Activated CD4-positive, alpha-beta T cell treated with anti-CD3 and anti-CD28 coated beads for 36 hours (primary cell): ENCODE measurements at regions not wholly inside any gene's neighbourhood (a gene's known extent, or its start where the extent isn't known, plus 50 kb on each side); places are given as distances from the start of the nearest gene placed in this dataset.

Experiments
- ATAC-seq: fragments of 200-7000 bp; cut with Tn5 transposase; one replicate; pipeline ENCODE4 v1.10.0; 2021; ENCODE audit warnings: mild to moderate bottlenecking, moderate library complexity
- CTCF ChIA-PET: fragments of 350-600 bp; sonication (Branson Sonifier 250); formaldehyde crosslinking; loops from one replicate; lab custom pipeline; 2021; ENCODE audit warnings: antibody characterized with exemption; lab: Charles Lee
- POLR2A ChIA-PET: fragments of 350-600 bp; sonication (Branson Sonifier 250); formaldehyde crosslinking; loops from one replicate; lab custom pipeline; 2021; ENCODE audit warnings: antibody characterized with exemption, inconsistent platforms; lab: Charles Lee
- DNase-seq: peaks from one replicate; pipeline ENCODE4 v3.0.0-alpha.2; 2020
- H3K27ac Mint-ChIP-seq: one replicate; pipeline ENCODE4 v1.8.0; 2021; ENCODE audit warnings: mixed read lengths
- H3K27me3 Mint-ChIP-seq: one replicate; pipeline ENCODE4 v1.8.0; 2021; ENCODE audit warnings: mixed read lengths
- H3K36me3 Mint-ChIP-seq: one replicate; pipeline ENCODE4 v1.8.0; 2021; ENCODE audit warnings: low read depth, mixed read lengths
- H3K4me1 Mint-ChIP-seq: one replicate; pipeline ENCODE4 v1.8.0; 2021; ENCODE audit warnings: mixed read lengths
- H3K4me3 Mint-ChIP-seq: one replicate; pipeline ENCODE4 v1.8.0; 2021; ENCODE audit warnings: mild to moderate bottlenecking, moderate library complexity, mixed read lengths
- H3K9me3 Mint-ChIP-seq: one replicate; pipeline ENCODE4 v1.8.0; 2021; ENCODE audit warnings: low read depth, mixed read lengths
- intact Hi-C, 2 experiments: fragments of 100-400 bp; cut with DNase I in 1 of 2; cut with micrococcal nuclease in 1 of 2; formaldehyde crosslinking; loops; one replicate each; pipeline versions ENCODE4 v1.14.2 to v1.15.1; 2022 to 2024; cut with DNase I, micrococcal nuclease

- ChIA-PET POLR2A (no interaction called here), CTCF (interaction anchor here (1.0 kb wide), 1 partner anchor 34 kb away, joined by 3 read pairs; no protein-coding TSS in a partner anchor)
- DNase-seq (no peak), ATAC-seq (no peak)
- Mint-ChIP-seq H3K4me3 (no peak overlapping the region), H3K4me1 (no peaks in the 10 kb centered on the region), H3K36me3 (no peaks in the 10 kb centered on the region), H3K27me3 (no peaks in the 10 kb centered on the region), H3K9me3 (no peaks in the 10 kb centered on the region), H3K27ac (no peak overlapping the region)
- intact Hi-C loops: no loop called here
These were observed 116.7 kb upstream of the C10orf90 start for GRCh38 chr10:126787201-126787600.

- no peak overlapping the region for H3K4me3 Mint-ChIP-seq
- H3K36me3 Mint-ChIP-seq: no peaks in the 10 kb centered on the region
- ATAC-seq (no peak), DNase-seq (no peak)
- no peaks in the 10 kb centered on the region for H3K27me3 Mint-ChIP-seq
- ChIA-PET POLR2A (interaction anchor here (0.6 kb wide), 1 partner anchor 302 kb away, joined by 4 read pairs; no protein-coding TSS in a partner anchor), CTCF (no interaction called here)
- peaks cover 8% of the 10 kb centered on the region for H3K9me3 Mint-ChIP-seq
- H3K27ac Mint-ChIP-seq: no peak overlapping the region
- intact Hi-C loops: no loop called here
- no peaks in the 10 kb centered on the region for H3K4me1 Mint-ChIP-seq
These were observed 109.9 kb upstream of the DOCK1 start for GRCh38 chr10:126795318-126795717.

- Mint-ChIP-seq H3K4me1 (no peaks in the 10 kb centered on the region), H3K27me3 (no peaks in the 10 kb centered on the region), H3K27ac (no peak overlapping the region), H3K36me3 (no peaks in the 10 kb centered on the region), H3K9me3 (peaks cover 3% of the 10 kb centered on the region), H3K4me3 (no peak overlapping the region)
- CTCF ChIA-PET: interaction anchor here (0.7 kb wide), 1 partner anchor 24 kb away, joined by 3 read pairs; no protein-coding TSS in a partner anchor
- POLR2A ChIA-PET: no interaction called here
- no peak for ATAC-seq
- intact Hi-C loops: no loop called here
- DNase-seq: no peak
These were observed 106.6 kb upstream of the DOCK1 start for GRCh38 chr10:126798649-126799048.

- POLR2A ChIA-PET: no interaction called here
- peaks cover 2% of the 10 kb centered on the region for H3K27me3 Mint-ChIP-seq
- ATAC-seq (no peak), DNase-seq (no peak)
- no peaks in the 10 kb centered on the region for H3K36me3 Mint-ChIP-seq
- H3K9me3 Mint-ChIP-seq: no peaks in the 10 kb centered on the region
- intact Hi-C loops: no loop called here
- H3K27ac Mint-ChIP-seq: no peak overlapping the region
- no peaks in the 10 kb centered on the region for H3K4me1 Mint-ChIP-seq
- H3K4me3 Mint-ChIP-seq: no peak overlapping the region
- CTCF ChIA-PET: no interaction called here
These were observed 101.8 kb upstream of the DOCK1 start for GRCh38 chr10:126803394-126803793.

GRCh38 chr10:126804396-126804795 is 100.8 kb upstream of the DOCK1 start:
- Mint-ChIP-seq H3K9me3 (no peaks in the 10 kb centered on the region), H3K27me3 (peaks cover 2% of the 10 kb centered on the region), H3K4me1 (no peaks in the 10 kb centered on the region), H3K4me3 (no peak overlapping the region), H3K36me3 (no peaks in the 10 kb centered on the region), H3K27ac (no peak overlapping the region)
- POLR2A ChIA-PET: no interaction called here
- CTCF ChIA-PET: no interaction called here
- intact Hi-C loops: no loop called here
- DNase-seq (no peak), ATAC-seq (no peak)

GRCh38 chr10:126806498-126806897 is 98.7 kb upstream of the DOCK1 start:
- intact Hi-C loops: no loop called here

GRCh38 chr10:126806991-126807702 is 98.1 kb upstream of the DOCK1 start:
- DNase-seq: no peak
- ChIA-PET CTCF (no interaction called here), POLR2A (no interaction called here)
- H3K27ac Mint-ChIP-seq: no peak overlapping the region
- H3K4me1 Mint-ChIP-seq: no peaks in the 10 kb centered on the region
- H3K27me3 Mint-ChIP-seq: peaks cover 2% of the 10 kb centered on the region
- H3K36me3 Mint-ChIP-seq: no peaks in the 10 kb centered on the region
- peaks cover 12% of the 10 kb centered on the region for H3K9me3 Mint-ChIP-seq
- H3K4me3 Mint-ChIP-seq: no peak overlapping the region
- ATAC-seq: no peak
- intact Hi-C loops: no loop called here

More at GRCh38 chr10:126806498-126806897, 98.7 kb upstream of the DOCK1 start:
- Mint-ChIP-seq H3K9me3 (peaks cover 11% of the 10 kb centered on the region), H3K27ac (no peak overlapping the region), H3K36me3 (no peaks in the 10 kb centered on the region), H3K4me1 (no peaks in the 10 kb centered on the region), H3K4me3 (no peak overlapping the region), H3K27me3 (peaks cover 2% of the 10 kb centered on the region)
- ChIA-PET POLR2A (no interaction called here), CTCF (no interaction called here)
- DNase-seq (no peak), ATAC-seq (no peak)

- ATAC-seq: no peak
- intact Hi-C loops: no loop called here
- H3K4me3 Mint-ChIP-seq: no peak overlapping the region
These were observed 97.1 kb upstream of the DOCK1 start for GRCh38 chr10:126808103-126808502.

GRCh38 chr10:126813432-126813831 is 91.8 kb upstream of the DOCK1 start:
- ChIA-PET CTCF (interaction anchor here (0.6 kb wide), 2 partner anchors 64 to 1550 kb away, joined by 3 read pairs; no protein-coding TSS in a partner anchor), POLR2A (no interaction called here)
- Mint-ChIP-seq H3K4me3 (no peak overlapping the region), H3K36me3 (no peaks in the 10 kb centered on the region), H3K4me1 (no peaks in the 10 kb centered on the region), H3K9me3 (peaks cover 12% of the 10 kb centered on the region), H3K27ac (no peak overlapping the region), H3K27me3 (no peaks in the 10 kb centered on the region)
- DNase-seq (no peak), ATAC-seq (no peak)
- intact Hi-C loops: no loop called here

More at GRCh38 chr10:126808103-126808502, 97.1 kb upstream of the DOCK1 start:
- no peak for DNase-seq
- Mint-ChIP-seq H3K27ac (no peak overlapping the region), H3K4me1 (no peaks in the 10 kb centered on the region), H3K27me3 (peaks cover 2% of the 10 kb centered on the region), H3K9me3 (peaks cover 12% of the 10 kb centered on the region), H3K36me3 (no peaks in the 10 kb centered on the region)
- ChIA-PET CTCF (interaction anchor here (0.7 kb wide), 1 partner anchor 1392 kb away, joined by 3 read pairs; no protein-coding TSS in a partner anchor), POLR2A (no interaction called here)

- ChIA-PET CTCF (no interaction called here), POLR2A (no interaction called here)
- no peak for ATAC-seq
These were observed 71.7 kb upstream of the DOCK1 start for GRCh38 chr10:126833542-126833941.

GRCh38 chr10:126836009-126836408 is 69.2 kb upstream of the DOCK1 start:
- Mint-ChIP-seq H3K27ac (no peak overlapping the region), H3K36me3 (no peaks in the 10 kb centered on the region)

More at GRCh38 chr10:126833542-126833941, 71.7 kb upstream of the DOCK1 start:
- peaks cover 3% of the 10 kb centered on the region for H3K27me3 Mint-ChIP-seq
- intact Hi-C loops: no loop called here
- DNase-seq: no peak
- H3K4me3 Mint-ChIP-seq: no peak overlapping the region
- peaks cover 4% of the 10 kb centered on the region for H3K9me3 Mint-ChIP-seq
- no peaks in the 10 kb centered on the region for H3K36me3 Mint-ChIP-seq
- no peaks in the 10 kb centered on the region for H3K4me1 Mint-ChIP-seq
- H3K27ac Mint-ChIP-seq: no peak overlapping the region

GRCh38 chr10:126838316-126838715 is 66.9 kb upstream of the DOCK1 start:
- no peak for ATAC-seq
- Mint-ChIP-seq H3K4me3 (no peak overlapping the region), H3K27me3 (no peaks in the 10 kb centered on the region), H3K36me3 (no peaks in the 10 kb centered on the region), H3K9me3 (no peaks in the 10 kb centered on the region), H3K27ac (no peak overlapping the region), H3K4me1 (no peaks in the 10 kb centered on the region)
- ChIA-PET CTCF (interaction anchor here (0.7 kb wide), 2 partner anchors 63 to 848 kb away, joined by 3 read pairs; no protein-coding TSS in a partner anchor), POLR2A (no interaction called here)
- intact Hi-C loops: no loop called here
- DNase-seq: no peak

More at GRCh38 chr10:126836009-126836408, 69.2 kb upstream of the DOCK1 start:
- intact Hi-C loops: no loop called here
- Mint-ChIP-seq H3K4me1 (no peaks in the 10 kb centered on the region), H3K9me3 (no peaks in the 10 kb centered on the region), H3K27me3 (no peaks in the 10 kb centered on the region), H3K4me3 (no peak overlapping the region)
- ChIA-PET CTCF (no interaction called here), POLR2A (no interaction called here)
- ATAC-seq (no peak), DNase-seq (no peak)
